Activated B cell treated with CpG ODN at 0.5 μM for 24 hours (primary cell): ENCODE measurements at regions not wholly inside any gene's neighbourhood (a gene's known extent, or its start where the extent isn't known, plus 50 kb on each side); places are given as distances from the start of the nearest gene placed in this dataset.

Experiments used
- ATAC-seq: fragments of 200-7000 bp; cut with Tn5 transposase; one replicate; pipeline ENCODE4 v1.10.0; 2021; ENCODE audit warnings: low read depth, mild to moderate bottlenecking, moderate library complexity
- CTCF ChIA-PET: fragments of 350-600 bp; sonication (Branson Sonifier 250); formaldehyde crosslinking; loops from one replicate; lab custom pipeline; 2021; ENCODE audit warnings: antibody characterized with exemption; lab: Charles Lee
- POLR2A ChIA-PET: fragments of 350-600 bp; sonication (Branson Sonifier 250); formaldehyde crosslinking; loops from one replicate; lab custom pipeline; 2021; ENCODE audit warnings: antibody characterized with exemption; lab: Charles Lee
- DNase-seq: peaks from one replicate; pipeline ENCODE4 v3.0.0; 2022
- H3K27ac Mint-ChIP-seq: one replicate; pipeline ENCODE4 v1.8.0; 2020; ENCODE audit warnings: mixed read lengths
- H3K27me3 Mint-ChIP-seq: one replicate; pipeline ENCODE4 v1.8.0; 2021; ENCODE audit warnings: mixed read lengths
- H3K36me3 Mint-ChIP-seq: one replicate; pipeline ENCODE4 v1.8.0; 2021; ENCODE audit warnings: low read depth, mixed read lengths
- H3K4me1 Mint-ChIP-seq: one replicate; pipeline ENCODE4 v1.8.0; 2021; ENCODE audit warnings: mixed read lengths
- H3K4me3 Mint-ChIP-seq: one replicate; pipeline ENCODE4 v1.8.0; 2020; ENCODE audit warnings: mild to moderate bottlenecking, mixed read lengths
- H3K9me3 Mint-ChIP-seq: one replicate; pipeline ENCODE4 v1.8.0; 2020; ENCODE audit warnings: mixed read lengths
- intact Hi-C: fragments of 100-400 bp; cut with micrococcal nuclease; formaldehyde crosslinking; loops from one replicate; pipeline ENCODE4 v1.15.1; 2024
- TF ChIP-seq, protein P1 (sequence below): fragments of 200-600 bp; IDR thresholded peaks from one replicate; pipeline ENCODE4 v1.8.0; 2022; ENCODE audit warnings: antibody characterized with exemption, mild to moderate bottlenecking

DNA sequence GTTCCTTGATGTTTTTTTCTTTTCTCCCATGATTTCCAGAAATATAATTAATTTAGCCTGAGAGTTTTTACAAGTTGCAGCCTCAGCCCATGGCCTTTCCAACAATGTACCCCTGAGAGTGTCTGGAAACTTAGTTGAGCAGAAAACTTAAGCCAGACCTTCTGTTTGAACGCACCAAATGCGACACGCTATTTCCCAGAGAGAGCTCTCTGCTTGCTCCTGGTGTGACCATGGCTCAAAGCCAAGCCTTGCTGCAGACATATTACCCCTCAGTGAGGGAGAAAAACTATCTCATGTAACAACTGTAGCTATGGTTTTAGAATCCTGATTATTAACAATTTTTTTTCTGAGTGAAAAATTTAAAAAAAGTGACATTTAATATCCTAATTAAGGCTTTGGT lies 1204.5 kb upstream of the SLC10A2 start:
- intact Hi-C loops = no loop called here
- no peak for ATAC-seq
- ChIA-PET CTCF (no interaction called here), POLR2A (no interaction called here)
- no peaks in the 10 kb centered on the region for H3K4me1 Mint-ChIP-seq
- no peaks in the 10 kb centered on the region for H3K27me3 Mint-ChIP-seq
- no peak for DNase-seq
- H3K4me3 Mint-ChIP-seq = no peak overlapping the region
- no peak overlapping the region for H3K27ac Mint-ChIP-seq
- no peaks in the 10 kb centered on the region for H3K9me3 Mint-ChIP-seq
- H3K36me3 Mint-ChIP-seq = no peaks in the 10 kb centered on the region
- TF ChIP-seq, protein P1, sequence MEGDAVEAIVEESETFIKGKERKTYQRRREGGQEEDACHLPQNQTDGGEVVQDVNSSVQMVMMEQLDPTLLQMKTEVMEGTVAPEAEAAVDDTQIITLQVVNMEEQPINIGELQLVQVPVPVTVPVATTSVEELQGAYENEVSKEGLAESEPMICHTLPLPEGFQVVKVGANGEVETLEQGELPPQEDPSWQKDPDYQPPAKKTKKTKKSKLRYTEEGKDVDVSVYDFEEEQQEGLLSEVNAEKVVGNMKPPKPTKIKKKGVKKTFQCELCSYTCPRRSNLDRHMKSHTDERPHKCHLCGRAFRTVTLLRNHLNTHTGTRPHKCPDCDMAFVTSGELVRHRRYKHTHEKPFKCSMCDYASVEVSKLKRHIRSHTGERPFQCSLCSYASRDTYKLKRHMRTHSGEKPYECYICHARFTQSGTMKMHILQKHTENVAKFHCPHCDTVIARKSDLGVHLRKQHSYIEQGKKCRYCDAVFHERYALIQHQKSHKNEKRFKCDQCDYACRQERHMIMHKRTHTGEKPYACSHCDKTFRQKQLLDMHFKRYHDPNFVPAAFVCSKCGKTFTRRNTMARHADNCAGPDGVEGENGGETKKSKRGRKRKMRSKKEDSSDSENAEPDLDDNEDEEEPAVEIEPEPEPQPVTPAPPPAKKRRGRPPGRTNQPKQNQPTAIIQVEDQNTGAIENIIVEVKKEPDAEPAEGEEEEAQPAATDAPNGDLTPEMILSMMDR = no peak

GRCh38 chr13:104267206-104267811 lies 1201.1 kb upstream of the SLC10A2 start:
- CTCF ChIA-PET = no interaction called here
- intact Hi-C loops = no loop called here
- POLR2A ChIA-PET = no interaction called here

DNA sequence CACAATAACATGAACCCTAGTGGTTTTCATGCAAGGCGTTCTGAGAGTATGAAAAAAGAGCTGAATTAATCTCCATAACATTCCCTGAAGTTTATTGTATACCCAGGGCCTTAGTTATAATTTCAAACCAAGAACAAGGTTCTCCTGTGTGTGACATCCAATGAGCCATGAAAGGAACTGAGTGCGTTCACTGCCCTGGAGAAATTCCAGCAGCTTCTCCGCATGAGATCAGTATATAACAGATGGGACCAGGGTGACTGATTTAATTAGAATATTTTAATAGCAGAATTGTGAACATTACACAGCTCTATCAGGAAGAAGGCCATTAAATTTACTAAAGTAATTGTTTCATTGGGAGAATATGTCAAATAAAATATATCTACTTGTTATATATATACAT lies 1190.5 kb upstream of the SLC10A2 start:
- no peak for DNase-seq
- intact Hi-C loops = no loop called here
- TF ChIP-seq, protein P1 = no peak
- ChIA-PET CTCF (no interaction called here), POLR2A (no interaction called here)
- H3K4me3 Mint-ChIP-seq = no peak overlapping the region
- no peak overlapping the region for H3K27ac Mint-ChIP-seq
- no peaks in the 10 kb centered on the region for H3K27me3 Mint-ChIP-seq
- H3K9me3 Mint-ChIP-seq = no peaks in the 10 kb centered on the region
- no peak for ATAC-seq
- no peaks in the 10 kb centered on the region for H3K4me1 Mint-ChIP-seq
- H3K36me3 Mint-ChIP-seq = no peaks in the 10 kb centered on the region

More at GRCh38 chr13:104267206-104267811, 1201.1 kb upstream of the SLC10A2 start:
- Mint-ChIP-seq H3K4me1 (no peaks in the 10 kb centered on the region), H3K36me3 (no peaks in the 10 kb centered on the region), H3K9me3 (no peaks in the 10 kb centered on the region), H3K4me3 (no peak overlapping the region), H3K27me3 (no peaks in the 10 kb centered on the region), H3K27ac (no peak overlapping the region)
- no peak for ATAC-seq
- TF ChIP-seq, protein P1 = no peak
- no peak for DNase-seq

DNA sequence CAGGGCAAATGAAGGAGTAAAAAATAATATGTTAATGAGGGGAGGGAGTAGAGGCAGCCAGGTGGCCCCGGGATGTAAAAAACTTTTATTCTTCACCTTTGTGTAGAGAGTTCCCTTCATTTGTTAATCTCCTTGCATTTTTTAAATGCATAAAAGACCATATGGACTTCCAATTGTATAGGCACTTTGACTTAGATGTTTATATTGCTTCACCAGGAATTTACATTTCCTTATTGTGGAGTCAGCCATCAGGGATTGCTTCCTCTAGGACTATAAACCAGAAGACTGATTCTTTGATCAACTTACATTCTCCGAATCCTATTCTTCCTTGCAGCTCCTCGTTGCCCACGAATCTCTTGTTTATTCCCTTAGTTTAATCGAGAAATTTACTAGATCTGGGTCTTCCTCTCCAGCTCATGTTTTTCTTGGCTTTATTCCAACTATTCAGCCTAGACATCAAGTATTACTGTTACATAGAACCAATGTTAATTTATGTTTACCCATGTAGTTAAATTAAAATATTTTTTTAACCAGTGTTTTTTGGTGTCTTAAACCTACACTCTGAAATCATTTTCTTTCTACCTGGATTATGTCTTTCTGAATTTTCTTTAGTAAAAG lies 1187.0 kb upstream of the SLC10A2 start:
- Mint-ChIP-seq H3K27me3 (no peaks in the 10 kb centered on the region), H3K4me1 (no peaks in the 10 kb centered on the region), H3K27ac (no peak overlapping the region), H3K4me3 (no peak overlapping the region), H3K9me3 (peaks cover 3% of the 10 kb centered on the region), H3K36me3 (no peaks in the 10 kb centered on the region)
- ChIA-PET CTCF (no interaction called here), POLR2A (no interaction called here)
- DNase-seq = no peak
- no peak for ATAC-seq
- TF ChIP-seq, protein P1 = no peak
- intact Hi-C loops = no loop called here

DNA sequence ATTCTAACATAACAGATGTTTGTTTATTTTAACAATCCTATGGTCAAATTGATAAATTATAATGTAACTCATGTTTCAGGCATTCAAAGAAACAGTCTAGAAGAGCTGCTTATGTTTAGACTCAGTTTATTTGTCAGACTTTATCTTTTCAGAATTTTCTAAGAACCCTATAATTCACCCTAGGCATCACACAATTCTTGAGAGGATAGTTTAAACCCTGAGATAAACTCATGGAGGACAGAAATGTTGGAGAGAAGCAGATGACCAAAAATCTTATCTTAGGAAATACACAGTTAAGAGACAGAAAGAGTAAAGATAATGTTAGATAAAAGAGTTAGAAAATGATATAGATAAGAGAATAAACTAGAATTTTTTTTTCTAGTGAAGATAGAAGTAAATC lies 1185.7 kb upstream of the SLC10A2 start:
- ChIA-PET POLR2A (no interaction called here), CTCF (no interaction called here)
- H3K9me3 Mint-ChIP-seq = peaks cover 3% of the 10 kb centered on the region
- no peak overlapping the region for H3K4me3 Mint-ChIP-seq
- no peak overlapping the region for H3K27ac Mint-ChIP-seq
- TF ChIP-seq, protein P1 = no peak
- H3K36me3 Mint-ChIP-seq = no peaks in the 10 kb centered on the region
- no peaks in the 10 kb centered on the region for H3K27me3 Mint-ChIP-seq
- no peak for ATAC-seq
- DNase-seq = no peak
- no peaks in the 10 kb centered on the region for H3K4me1 Mint-ChIP-seq
- intact Hi-C loops = no loop called here
